HCT116 (cell line): ENCODE measurements at regions not wholly inside any gene's neighbourhood (a gene's known extent, or its start where the extent isn't known, plus 50 kb on each side); places are given as distances from the start of the nearest gene placed in this dataset.

Experiments used
- ATAC-seq: fragments of 200-7000 bp; cut with Tn5 transposase; 2 replicates; pipeline ENCODE4 v1.9.1; 2020; ENCODE audit warnings: mild to moderate bottlenecking, moderate library complexity
- BruUV-seq: library from RNA; stranded (reverse); fragments of 400-500 nt; replicated peaks from 2 replicates; lab custom pipeline; 2021; lab: Mats Ljungman, UMichigan
- CTCF ChIA-PET: fragments of 300-600 bp; sonication (Branson Sonifier 250); formaldehyde crosslinking; loops from one replicate; lab custom pipeline; 2021; ENCODE audit warnings: antibody characterized with exemption; lab: Charles Lee
- POLR2A ChIA-PET: fragments of 300-600, 350-600 bp; sonication (Branson Sonifier 250); formaldehyde crosslinking; loops from one replicate; lab custom pipeline; 2021; ENCODE audit warnings: antibody characterized with exemption; lab: Charles Lee
- RAD21 ChIA-PET, 2 experiments: fragments of 300-600 bp; sonication (Branson Sonifier 250); formaldehyde crosslinking; loops; one replicate each; lab custom pipeline; 2023; ENCODE audit warnings: low total read pairs in 2 of 2; ENCODE audit not compliant: uncharacterized antibody in 2 of 2, unreplicated experiment in 2 of 2, low non-redundant PET in 1 of 2; lab: Charles Lee
- DNase-seq: peaks from one replicate; pipeline ENCODE4 v3.0.0-alpha.2; 2010; ENCODE audit warnings: low read depth, low spot score
- H2AFZ ChIP-seq: fragments of 200-600 bp; shearing (Covaris generic), sonication (generic); 2 replicates; pipeline ENCODE4 v1.6.1; 2017; ENCODE audit warnings: low read depth, mixed run types, mixed read lengths, antibody characterized with exemption, low read length; ENCODE audit not compliant: poor library complexity, severe bottlenecking
- H3K27ac ChIP-seq: 2 replicates; pipeline ENCODE4 v1.5.1; 2012; ENCODE audit warnings: low read depth, low read length
- H3K27me3 ChIP-seq: fragments of 200-600 bp; sonication (generic); 2 replicates; pipeline ENCODE4 v1.6.1; 2016; ENCODE audit warnings: mixed run types, low read length, mixed read lengths; ENCODE audit not compliant: insufficient read depth
- H3K36me3 ChIP-seq, 2 experiments: fragments of 200-500 bp in 1 of 2; fragments of 200-600 bp in 1 of 2; sonication (Bioruptor generic) in 1 of 2; sonication (generic) in 1 of 2; 2 replicates each; pipeline versions ENCODE4 v1.5.1 to v1.6.1; 2014 to 2016; ENCODE audit warnings: low read length in 2 of 2, inconsistent platforms in 1 of 2, mixed read lengths in 1 of 2, mixed run types in 1 of 2; ENCODE audit not compliant: insufficient read depth in 2 of 2, control insufficient read depth in 1 of 2
- H3K4me1 ChIP-seq, 2 experiments: fragments of 200-600 bp in 1 of 2; sonication (generic) in 1 of 2; 2 replicates each; pipeline versions ENCODE4 v1.5.1 to v1.6.1; 2012 to 2017; ENCODE audit warnings: low read length in 2 of 2, inconsistent platforms in 1 of 2, mild to moderate bottlenecking in 1 of 2, mixed read lengths in 1 of 2, mixed run types in 1 of 2, moderate library complexity in 1 of 2; ENCODE audit not compliant: insufficient read depth in 2 of 2, control insufficient read depth in 1 of 2
- H3K4me2 ChIP-seq: fragments of 200-600 bp; sonication (generic); 2 replicates; pipeline ENCODE4 v1.6.1; 2017; ENCODE audit warnings: mixed run types, low read length, mixed read lengths
- H3K4me3 ChIP-seq, 2 experiments: fragments of 200-600 bp in 1 of 2; sonication (generic) in 1 of 2; replicated peaks in 1 of 2; 2 replicates each; pipeline ENCODE4 v1.5.1; 2011 to 2016; ENCODE audit warnings: low read length in 2 of 2, control low read depth in 1 of 2, low read depth in 1 of 2, mild to moderate bottlenecking in 1 of 2, mixed read lengths in 1 of 2, mixed run types in 1 of 2
- H3K79me2 ChIP-seq: fragments of 200-600 bp; sonication (generic); 2 replicates; pipeline ENCODE4 v1.6.1; 2017; ENCODE audit warnings: mild to moderate bottlenecking, mixed run types, low read length, moderate library complexity, mixed read lengths; ENCODE audit not compliant: insufficient read depth
- H3K9ac ChIP-seq: fragments of 200-600 bp; sonication (generic); 2 replicates; pipeline ENCODE4 v1.6.1; 2016; ENCODE audit warnings: low read length, mixed read lengths
- H3K9me2 ChIP-seq: fragments of 200-600 bp; sonication (generic), shearing (Covaris generic); 2 replicates; pipeline ENCODE4 v1.6.1; 2017; ENCODE audit warnings: mixed run types, mild to moderate bottlenecking, moderate library complexity; ENCODE audit not compliant: insufficient read depth
- H3K9me3 ChIP-seq, 2 experiments: fragments of 200-500 bp in 1 of 2; fragments of 200-600 bp in 1 of 2; sonication (Bioruptor generic) in 1 of 2; sonication (generic) in 1 of 2; 2 replicates each; pipeline ENCODE4 v1.6.1; 2014 to 2017; ENCODE audit warnings: low read length in 2 of 2, mixed read lengths in 2 of 2, inconsistent platforms in 1 of 2, low read depth in 1 of 2, mild to moderate bottlenecking in 1 of 2, mixed run types in 1 of 2, moderate library complexity in 1 of 2; ENCODE audit not compliant: control insufficient read depth in 1 of 2, insufficient read depth in 1 of 2
- H4K20me1 ChIP-seq: fragments of 200-600 bp; sonication (generic), shearing (Covaris generic); 2 replicates; pipeline ENCODE4 v1.6.1; 2017; ENCODE audit warnings: mixed run types, mild to moderate bottlenecking, moderate library complexity; ENCODE audit not compliant: insufficient read depth
- ATF3 ChIP-seq: IDR thresholded peaks from 2 replicates; pipeline ENCODE4 v1.6.1; 2012
- EGR1 ChIP-seq: IDR thresholded peaks from 2 replicates; pipeline ENCODE4 v1.6.1; 2012; ENCODE audit warnings: low read depth
- ELF1 ChIP-seq: IDR thresholded peaks from 2 replicates; pipeline ENCODE4 v1.6.1; 2012; ENCODE audit warnings: low read depth, borderline replicate concordance
- FOSL1 ChIP-seq: IDR thresholded peaks from 2 replicates; pipeline ENCODE4 v1.6.1; 2012; ENCODE audit warnings: low read depth
- POLR2AphosphoS5 ChIP-seq: IDR thresholded peaks from 2 replicates; pipeline ENCODE4 v1.6.1; 2011; ENCODE audit warnings: mild to moderate bottlenecking, low read depth, low read length, moderate library complexity
- RAD21 ChIP-seq: IDR thresholded peaks from 2 replicates; pipeline ENCODE4 v1.6.1; 2012; ENCODE audit warnings: low read depth, mild to moderate bottlenecking
- SP1 ChIP-seq: IDR thresholded peaks from 2 replicates; pipeline ENCODE4 v1.6.1; 2012; ENCODE audit warnings: low read depth
- TCF7L2 ChIP-seq: IDR thresholded peaks from 2 replicates; pipeline ENCODE4 v1.7.0; 2011; ENCODE audit warnings: borderline replicate concordance, inconsistent platforms; ENCODE audit not compliant: insufficient read depth, insufficient read length; ENCODE audit errors: extremely low read depth
- ZFX ChIP-seq: fragments of 450-650 bp; IDR thresholded peaks from 2 replicates; pipeline ENCODE4 v1.6.1; 2017
- intact Hi-C: fragments of 100-400 bp; cut with micrococcal nuclease; formaldehyde crosslinking; loops from 2 replicates; pipeline ENCODE4 v1.10.0; 2022
- TF ChIP-seq, protein P1 (sequence below): IDR thresholded peaks from 2 replicates; pipeline ENCODE4 v1.6.1; 2012
- TF ChIP-seq, protein P2 (sequence below): IDR thresholded peaks from 2 replicates; pipeline ENCODE4 v1.6.1; 2012; ENCODE audit warnings: low read depth

GRCh38 chr16:64718486-64718885, 403.4 kb downstream of the CDH11 start:
- DNase-seq = no peak
- POLR2A ChIA-PET = no interaction called here
- intact Hi-C loops = no loop called here

More at GRCh38 chr16:64718486-64718885, 403.4 kb downstream of the CDH11 start:
- H3K79me2 ChIP-seq = no peaks in the 10 kb centered on the region
- ChIA-PET CTCF (no interaction called here), RAD21 (no interaction called here)
- no peak overlapping the region for H3K27ac ChIP-seq
- H3K27me3 ChIP-seq = no peaks in the 10 kb centered on the region
- no peak overlapping the region for H2AFZ ChIP-seq
- no peak overlapping the region for H3K9ac ChIP-seq
- no peak overlapping the region for H3K4me3 ChIP-seq
- H3K9me3 ChIP-seq = peaks cover 0 to 31% of the 10 kb centered on the region in 2 experiments; a peak in 2 of 4 replicates
- no peaks in the 10 kb centered on the region for H3K4me1 ChIP-seq
- no peaks in the 10 kb centered on the region for H3K36me3 ChIP-seq
- no peaks in the 10 kb centered on the region for H3K9me2 ChIP-seq
- ATAC-seq = no peak
- TF ChIP-seq EGR1 (no peak), FOSL1 (no peak), ELF1 (no peak), TCF7L2 (no peak), RAD21 (no peak), POLR2AphosphoS5 (no peak), SP1 (no peak), ATF3 (no peak), ZFX (no peak)
- TF ChIP-seq, protein P1, sequence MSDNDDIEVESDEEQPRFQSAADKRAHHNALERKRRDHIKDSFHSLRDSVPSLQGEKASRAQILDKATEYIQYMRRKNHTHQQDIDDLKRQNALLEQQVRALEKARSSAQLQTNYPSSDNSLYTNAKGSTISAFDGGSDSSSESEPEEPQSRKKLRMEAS = no peak
- TF ChIP-seq, protein P2, sequence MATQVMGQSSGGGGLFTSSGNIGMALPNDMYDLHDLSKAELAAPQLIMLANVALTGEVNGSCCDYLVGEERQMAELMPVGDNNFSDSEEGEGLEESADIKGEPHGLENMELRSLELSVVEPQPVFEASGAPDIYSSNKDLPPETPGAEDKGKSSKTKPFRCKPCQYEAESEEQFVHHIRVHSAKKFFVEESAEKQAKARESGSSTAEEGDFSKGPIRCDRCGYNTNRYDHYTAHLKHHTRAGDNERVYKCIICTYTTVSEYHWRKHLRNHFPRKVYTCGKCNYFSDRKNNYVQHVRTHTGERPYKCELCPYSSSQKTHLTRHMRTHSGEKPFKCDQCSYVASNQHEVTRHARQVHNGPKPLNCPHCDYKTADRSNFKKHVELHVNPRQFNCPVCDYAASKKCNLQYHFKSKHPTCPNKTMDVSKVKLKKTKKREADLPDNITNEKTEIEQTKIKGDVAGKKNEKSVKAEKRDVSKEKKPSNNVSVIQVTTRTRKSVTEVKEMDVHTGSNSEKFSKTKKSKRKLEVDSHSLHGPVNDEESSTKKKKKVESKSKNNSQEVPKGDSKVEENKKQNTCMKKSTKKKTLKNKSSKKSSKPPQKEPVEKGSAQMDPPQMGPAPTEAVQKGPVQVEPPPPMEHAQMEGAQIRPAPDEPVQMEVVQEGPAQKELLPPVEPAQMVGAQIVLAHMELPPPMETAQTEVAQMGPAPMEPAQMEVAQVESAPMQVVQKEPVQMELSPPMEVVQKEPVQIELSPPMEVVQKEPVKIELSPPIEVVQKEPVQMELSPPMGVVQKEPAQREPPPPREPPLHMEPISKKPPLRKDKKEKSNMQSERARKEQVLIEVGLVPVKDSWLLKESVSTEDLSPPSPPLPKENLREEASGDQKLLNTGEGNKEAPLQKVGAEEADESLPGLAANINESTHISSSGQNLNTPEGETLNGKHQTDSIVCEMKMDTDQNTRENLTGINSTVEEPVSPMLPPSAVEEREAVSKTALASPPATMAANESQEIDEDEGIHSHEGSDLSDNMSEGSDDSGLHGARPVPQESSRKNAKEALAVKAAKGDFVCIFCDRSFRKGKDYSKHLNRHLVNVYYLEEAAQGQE = no peak
- BruUV-seq = no TSS peak
- no peaks in the 10 kb centered on the region for H4K20me1 ChIP-seq
- no peak overlapping the region for H3K4me2 ChIP-seq
